GM23248 (cell line): ENCODE measurements at regions not wholly inside any gene's neighbourhood (a gene's known extent, or its start where the extent isn't known, plus 50 kb on each side); places are given as distances from the start of the nearest gene placed in this dataset.

Experiments
- DNase-seq: peaks from one replicate; pipeline ENCODE4 v3.0.0-alpha.2; 2015
- H2AFZ ChIP-seq: fragments of 200-600 bp; sonication (generic); 2 replicates; pipeline ENCODE4 v1.6.1; 2016; ENCODE audit warnings: antibody characterized with exemption
- H3F3A ChIP-seq: fragments of 200-600 bp; sonication (generic); 2 replicates; pipeline ENCODE4 v1.6.1; 2016; ENCODE audit warnings: mild to moderate bottlenecking, antibody characterized with exemption, mixed run types; ENCODE audit not compliant: insufficient read depth
- H3K27ac ChIP-seq: fragments of 200-600 bp; sonication (generic); 2 replicates; pipeline ENCODE4 v1.5.1; 2016; ENCODE audit warnings: mild to moderate bottlenecking
- H3K27me3 ChIP-seq: fragments of 200-600 bp; sonication (generic); replicated peaks from 2 replicates; pipeline ENCODE4 v1.6.1; 2016; ENCODE audit warnings: mild to moderate bottlenecking; ENCODE audit not compliant: insufficient read depth
- H3K36me3 ChIP-seq: fragments of 200-600 bp; sonication (generic); 2 replicates; pipeline ENCODE4 v1.6.1; 2016; ENCODE audit warnings: low read depth, mild to moderate bottlenecking
- H3K4me1 ChIP-seq: fragments of 200-600 bp; sonication (generic); 2 replicates; pipeline ENCODE4 v1.6.1; 2016; ENCODE audit warnings: mild to moderate bottlenecking; ENCODE audit not compliant: insufficient read depth
- H3K4me2 ChIP-seq: fragments of 200-600 bp; sonication (generic); one replicate; pipeline ENCODE4 v1.6.1; 2016; ENCODE audit warnings: mild to moderate bottlenecking; ENCODE audit not compliant: unreplicated experiment
- H3K4me3 ChIP-seq: fragments of 200-600 bp; sonication (generic); 2 replicates; pipeline ENCODE4 v1.5.1; 2016; ENCODE audit warnings: mild to moderate bottlenecking
- H3K79me2 ChIP-seq: fragments of 200-600 bp; sonication (generic); 2 replicates; pipeline ENCODE4 v1.6.1; 2016; ENCODE audit warnings: mild to moderate bottlenecking; ENCODE audit not compliant: insufficient read depth
- H3K9ac ChIP-seq: fragments of 200-600 bp; sonication (generic); 2 replicates; pipeline ENCODE4 v1.6.1; 2016; ENCODE audit warnings: mild to moderate bottlenecking
- H3K9me2 ChIP-seq: fragments of 200-600 bp; sonication (generic); 2 replicates; pipeline ENCODE4 v1.6.1; 2016; ENCODE audit warnings: mixed run types, mild to moderate bottlenecking, moderate library complexity; ENCODE audit not compliant: insufficient read depth
- H3K9me3 ChIP-seq: fragments of 200-600 bp; sonication (generic); one replicate; pipeline ENCODE4 v1.6.1; 2017; ENCODE audit warnings: low read depth
- H4K20me1 ChIP-seq: fragments of 200-600 bp; sonication (generic); 2 replicates; pipeline ENCODE4 v1.6.0; 2016; ENCODE audit not compliant: insufficient read depth
- EZH2 ChIP-seq: fragments of 200-600 bp; sonication (generic); IDR thresholded peaks from 2 replicates; pipeline ENCODE4 v1.6.1; 2018; ENCODE audit warnings: antibody characterized with exemption, mild to moderate bottlenecking; ENCODE audit not compliant: insufficient read depth, poor library complexity, severe bottlenecking
- EZH2phosphoT487 ChIP-seq: fragments of 200-600 bp; sonication (generic); IDR thresholded peaks from 2 replicates; pipeline ENCODE4 v1.6.1; 2018; ENCODE audit warnings: antibody characterized with exemption, moderate library complexity, mild to moderate bottlenecking, low read depth; ENCODE audit not compliant: insufficient read depth
- WGBS, 2 experiments: methylation state at CpG; one replicate each; pipeline ENCODE4 v1.1.6; 2015 to 2017; ENCODE audit warnings: low lambda C conversion rate in 2 of 2, low coverage in 1 of 2; ENCODE audit errors: missing lambda C conversion rate in 2 of 2; 5-methylcytosine and 5-hydroxymethylcytosine counted together
- in situ Hi-C: fragments of 300-500 bp; cut with MboI; formaldehyde crosslinking; loops from 2 replicates; pipeline ENCODE4 v1.15.0; 2020

- no peak overlapping the region for H3K4me2 ChIP-seq
- H2AFZ ChIP-seq, result no peak overlapping the region
- H3K4me1 ChIP-seq, result no peaks in the 10 kb centered on the region
- 29 to 31% methylated on average over 1 of the region's 1 CpG for WGBS, 2 experiments
- TF ChIP-seq EZH2phosphoT487 (no peak), EZH2 (no peak)
- no peaks in the 10 kb centered on the region for H3F3A ChIP-seq
- H3K27me3 ChIP-seq, result no peaks in the 10 kb centered on the region
- no peaks in the 10 kb centered on the region for H4K20me1 ChIP-seq
- no peak for DNase-seq
- H3K79me2 ChIP-seq, result no peaks in the 10 kb centered on the region
- H3K4me3 ChIP-seq, result no peak overlapping the region
- no peak overlapping the region for H3K9ac ChIP-seq
- no peaks in the 10 kb centered on the region for H3K9me3 ChIP-seq
- no peaks in the 10 kb centered on the region; the same call in 1 of the 2 replicates for H3K9me2 ChIP-seq
- H3K27ac ChIP-seq, result no peak overlapping the region
- no peaks in the 10 kb centered on the region for H3K36me3 ChIP-seq
- in situ Hi-C loops, result no loop called here
Observed at GRCh38 chr13:64845110-64845509, 2385.0 kb downstream of the PCDH9 start.

GRCh38 chr13:64819081-64819480 lies 2411.1 kb downstream of the PCDH9 start:
- Histone ChIP-seq H3F3A (no peaks in the 10 kb centered on the region), H3K4me3 (no peak overlapping the region), H3K9me2 (no peaks in the 10 kb centered on the region), H3K4me2 (no peak overlapping the region), H3K36me3 (no peaks in the 10 kb centered on the region), H3K27ac (no peak overlapping the region), H3K9me3 (no peaks in the 10 kb centered on the region), H4K20me1 (no peaks in the 10 kb centered on the region), H3K4me1 (no peaks in the 10 kb centered on the region), H2AFZ (no peak overlapping the region), H3K27me3 (no peaks in the 10 kb centered on the region), H3K79me2 (no peaks in the 10 kb centered on the region), H3K9ac (no peak overlapping the region)
- DNase-seq, result no peak
- WGBS, 2 experiments, result 50 to 56% methylated on average over 2 of the region's 2 CpGs
- no peak for TF ChIP-seq EZH2
- TF ChIP-seq EZH2phosphoT487, result no peak
- in situ Hi-C loops, result no loop called here

- H3K9me2 ChIP-seq, result no peaks in the 10 kb centered on the region
- H3K27ac ChIP-seq, result no peak overlapping the region
- no peaks in the 10 kb centered on the region for H3K36me3 ChIP-seq
- TF ChIP-seq EZH2 (no peak), EZH2phosphoT487 (no peak)
- peak; percentile 0 for DNase-seq
- H3K79me2 ChIP-seq, result no peaks in the 10 kb centered on the region
- H2AFZ ChIP-seq, result no peak overlapping the region
- H3K4me2 ChIP-seq, result no peak overlapping the region
- 47 to 58% methylated on average over 3 of the region's 3 CpGs for WGBS, 2 experiments
- no peak overlapping the region for H3K9ac ChIP-seq
- no peaks in the 10 kb centered on the region for H4K20me1 ChIP-seq
- no peak overlapping the region for H3K4me3 ChIP-seq
- H3K9me3 ChIP-seq, result no peaks in the 10 kb centered on the region
- H3F3A ChIP-seq, result no peaks in the 10 kb centered on the region
- H3K27me3 ChIP-seq, result no peaks in the 10 kb centered on the region
- H3K4me1 ChIP-seq, result no peaks in the 10 kb centered on the region
- in situ Hi-C loops, result no loop called here
Observed at GRCh38 chr13:64817691-64818090, 2412.4 kb downstream of the PCDH9 start.

- H3K4me1 ChIP-seq, result no peaks in the 10 kb centered on the region
- H2AFZ ChIP-seq, result no peak overlapping the region
- H3K9me3 ChIP-seq, result no peaks in the 10 kb centered on the region
- peak; percentile 11 for DNase-seq
- TF ChIP-seq EZH2 (no peak), EZH2phosphoT487 (no peak)
- H3K27ac ChIP-seq, result no peak overlapping the region
- no peak overlapping the region for H3K4me3 ChIP-seq
- 33 to 45% methylated on average over 3 of the region's 3 CpGs for WGBS, 2 experiments
- H3F3A ChIP-seq, result no peaks in the 10 kb centered on the region
- no peaks in the 10 kb centered on the region for H3K36me3 ChIP-seq
- H3K9ac ChIP-seq, result no peak overlapping the region
- no peak overlapping the region for H3K4me2 ChIP-seq
- no peaks in the 10 kb centered on the region for H4K20me1 ChIP-seq
- no peaks in the 10 kb centered on the region for H3K9me2 ChIP-seq
- H3K79me2 ChIP-seq, result no peaks in the 10 kb centered on the region
- H3K27me3 ChIP-seq, result no peaks in the 10 kb centered on the region
- in situ Hi-C loops, result no loop called here
Observed at GRCh38 chr13:64810750-64811149, 2419.4 kb downstream of the PCDH9 start.

GRCh38 chr13:64808704-64809103 lies 2421.4 kb downstream of the PCDH9 start:
- no peaks in the 10 kb centered on the region for H3F3A ChIP-seq
- no peak overlapping the region for H3K9ac ChIP-seq
- H3K27ac ChIP-seq, result no peak overlapping the region
- no peaks in the 10 kb centered on the region for H3K4me1 ChIP-seq
- H3K9me3 ChIP-seq, result no peaks in the 10 kb centered on the region
- DNase-seq, result no peak
- no peaks in the 10 kb centered on the region for H3K9me2 ChIP-seq
- 23 to 29% methylated on average over 4 of the region's 4 CpGs for WGBS, 2 experiments
- no peaks in the 10 kb centered on the region for H3K27me3 ChIP-seq
- no peak overlapping the region for H2AFZ ChIP-seq
- no peaks in the 10 kb centered on the region for H3K79me2 ChIP-seq
- no peak overlapping the region for H3K4me3 ChIP-seq
- H4K20me1 ChIP-seq, result no peaks in the 10 kb centered on the region
- no peaks in the 10 kb centered on the region for H3K36me3 ChIP-seq
- no peak for TF ChIP-seq EZH2phosphoT487
- in situ Hi-C loops, result no loop called here
- H3K4me2 ChIP-seq, result no peak overlapping the region
